Type B pancreatic cell (in vitro differentiated cells): ENCODE measurements at regions not wholly inside any gene's neighbourhood (a gene's known extent, or its start where the extent isn't known, plus 50 kb on each side); places are given as distances from the start of the nearest gene placed in this dataset.

Experiments used
- DNase-seq: peaks from one replicate; pipeline ENCODE4 v3.0.0; 2021; ENCODE audit warnings: mixed read lengths; ENCODE audit not compliant: unreplicated experiment; ENCODE audit errors: extremely low spot score
- H3K27ac Mint-ChIP-seq: 2 replicates; pipeline ENCODE4 v1.8.0; 2021; ENCODE audit warnings: mild to moderate bottlenecking, mixed read lengths
- H3K27me3 Mint-ChIP-seq: 2 replicates; pipeline ENCODE4 v1.8.0; 2021; ENCODE audit warnings: mixed read lengths
- H3K36me3 Mint-ChIP-seq: 2 replicates; pipeline ENCODE4 v1.8.0; 2021; ENCODE audit warnings: mixed read lengths
- H3K4me1 Mint-ChIP-seq: one replicate; pipeline ENCODE4 v1.8.0; 2021; ENCODE audit warnings: mixed read lengths; ENCODE audit not compliant: unreplicated experiment
- H3K4me3 Mint-ChIP-seq: 2 replicates; pipeline ENCODE4 v1.8.0; 2021; ENCODE audit warnings: mild to moderate bottlenecking, mixed read lengths
- H3K9me3 Mint-ChIP-seq: 2 replicates; pipeline ENCODE4 v1.8.0; 2021; ENCODE audit warnings: mixed read lengths
- CTCF ChIP-seq: fragments of 200-600 bp; sonication (generic); conservative IDR thresholded peaks from 2 replicates; pipeline ENCODE4 v1.5.0; 2021; ENCODE audit warnings: antibody characterized with exemption, mild to moderate bottlenecking

GRCh38 chrX:6679988-6680387 lies 145.1 kb upstream of the VCX3A start:
- Mint-ChIP-seq H3K4me1 (no peaks in the 10 kb centered on the region), H3K27me3 (no peaks in the 10 kb centered on the region)

GRCh38 chrX:6679550-6679949 lies 144.6 kb upstream of the VCX3A start:
- TF ChIP-seq CTCF, result no peak
- no peak for DNase-seq
- Mint-ChIP-seq H3K36me3 (no peaks in the 10 kb centered on the region), H3K27ac (no peak overlapping the region), H3K27me3 (no peaks in the 10 kb centered on the region), H3K4me3 (no peak overlapping the region), H3K9me3 (peaks cover 7% of the 10 kb centered on the region), H3K4me1 (no peaks in the 10 kb centered on the region)

More at GRCh38 chrX:6679988-6680387, 145.1 kb upstream of the VCX3A start:
- Mint-ChIP-seq H3K9me3 (peaks cover 7% of the 10 kb centered on the region), H3K27ac (no peak overlapping the region), H3K36me3 (no peaks in the 10 kb centered on the region), H3K4me3 (no peak overlapping the region)
- no peak for TF ChIP-seq CTCF
- no peak for DNase-seq

GRCh38 chrX:6678313-6678712 lies 143.4 kb upstream of the VCX3A start:
- H3K36me3 Mint-ChIP-seq, result no peaks in the 10 kb centered on the region
- no peaks in the 10 kb centered on the region for H3K27me3 Mint-ChIP-seq
- DNase-seq, result no peak
- peaks cover 6% of the 10 kb centered on the region for H3K9me3 Mint-ChIP-seq
- no peak overlapping the region for H3K27ac Mint-ChIP-seq
- TF ChIP-seq CTCF, result no peak
- H3K4me1 Mint-ChIP-seq, result no peaks in the 10 kb centered on the region
- no peak overlapping the region for H3K4me3 Mint-ChIP-seq

GRCh38 chrX:6674734-6675133 lies 139.8 kb upstream of the VCX3A start:
- Mint-ChIP-seq H3K9me3 (no peaks in the 10 kb centered on the region), H3K4me1 (no peaks in the 10 kb centered on the region), H3K4me3 (no peak overlapping the region), H3K27ac (no peak overlapping the region), H3K36me3 (no peaks in the 10 kb centered on the region), H3K27me3 (no peaks in the 10 kb centered on the region)
- no peak for DNase-seq
- no peak for TF ChIP-seq CTCF

GRCh38 chrX:6667048-6667768 lies 132.3 kb upstream of the VCX3A start:
- Mint-ChIP-seq H3K4me1 (no peaks in the 10 kb centered on the region), H3K27ac (no peak overlapping the region), H3K27me3 (no peaks in the 10 kb centered on the region), H3K4me3 (no peak overlapping the region), H3K36me3 (no peaks in the 10 kb centered on the region), H3K9me3 (peaks cover 7% of the 10 kb centered on the region)
- no peak for TF ChIP-seq CTCF
- no peak for DNase-seq
